Lung (tissue), 11 donors: ENCODE measurements at regions not wholly inside any gene's neighbourhood (a gene's known extent, or its start where the extent isn't known, plus 50 kb on each side); places are given as distances from the start of the nearest gene placed in this dataset.
A peak's percentile ranks its signal among the peaks of the same experiment; 100 is the strongest.

Source experiments
- ATAC-seq: fragments of 200-7000 bp; cut with Tn5 transposase; one replicate; pipeline ENCODE4 v1.9.1; 2020; ENCODE audit warnings: moderate number of reproducible peaks; ENCODE audit not compliant: insufficient read depth, low FRiP score
- DNase-seq, 3 donors: peaks; one replicate each; pipeline ENCODE4 v3.0.0-alpha.2; 2013 to 2017
- H3K27ac ChIP-seq, 2 donors: one replicate each; pipeline ENCODE4 v1.5.1; 2013; ENCODE audit warnings: mild to moderate bottlenecking in 2 of 2, moderate library complexity in 2 of 2, control low read depth in 1 of 2, inconsistent platforms in 1 of 2, low read depth in 1 of 2, low read length in 1 of 2
- H3K27me3 ChIP-seq, 3 donors: one replicate each; pipeline ENCODE4 v1.5.1; 2013; ENCODE audit warnings: low read length in 2 of 3; ENCODE audit not compliant: control insufficient read depth in 3 of 3, insufficient read depth in 3 of 3
- H3K36me3 ChIP-seq, 4 donors: one replicate each; pipeline ENCODE4 v1.5.1; 2013; ENCODE audit warnings: low read length in 4 of 4, mild to moderate bottlenecking in 1 of 4, moderate library complexity in 1 of 4; ENCODE audit not compliant: control insufficient read depth in 4 of 4, insufficient read depth in 4 of 4
- H3K4me1 ChIP-seq, 5 donors: one replicate each; pipeline ENCODE4 v1.5.1; 2013; ENCODE audit warnings: low read length in 5 of 5, mild to moderate bottlenecking in 2 of 5, moderate library complexity in 1 of 5; ENCODE audit not compliant: control insufficient read depth in 5 of 5, insufficient read depth in 5 of 5
- H3K4me3 ChIP-seq: one replicate; pipeline ENCODE4 v1.5.1; 2013; ENCODE audit warnings: mild to moderate bottlenecking, control low read depth, moderate library complexity
- H3K9ac ChIP-seq, 2 donors: one replicate each; pipeline ENCODE4 v1.5.1; 2013; ENCODE audit warnings: low read length in 2 of 2, control low read depth in 1 of 2; ENCODE audit not compliant: insufficient read depth in 1 of 2
- H3K9me3 ChIP-seq, 4 donors: one replicate each; pipeline ENCODE4 v1.5.1; 2013; ENCODE audit warnings: low read length in 3 of 4, mild to moderate bottlenecking in 1 of 4, moderate library complexity in 1 of 4; ENCODE audit not compliant: control insufficient read depth in 4 of 4, insufficient read depth in 3 of 4
- WGBS, 2 donors: extraction: QIAGEN DNeasy Blood & Tissue Kit; methylation state at CpG; one replicate each; pipeline ENCODE4 v1.1.7; 2013; 5-methylcytosine and 5-hydroxymethylcytosine counted together
- TF ChIP-seq, protein P1 (sequence below): IDR thresholded peaks from 2 replicates; pipeline ENCODE4 v1.5.1; 2012; ENCODE audit warnings: mild to moderate bottlenecking; ENCODE audit errors: control extremely low read depth, extremely low read depth
- donor health status: control.
- donor health status: control.
- donor health status: Bipolar disorder and iron deficiency.
- donor health status: healthy.
- donor health status: DM: yes; HTN: yes; CAD: no.

DNA sequence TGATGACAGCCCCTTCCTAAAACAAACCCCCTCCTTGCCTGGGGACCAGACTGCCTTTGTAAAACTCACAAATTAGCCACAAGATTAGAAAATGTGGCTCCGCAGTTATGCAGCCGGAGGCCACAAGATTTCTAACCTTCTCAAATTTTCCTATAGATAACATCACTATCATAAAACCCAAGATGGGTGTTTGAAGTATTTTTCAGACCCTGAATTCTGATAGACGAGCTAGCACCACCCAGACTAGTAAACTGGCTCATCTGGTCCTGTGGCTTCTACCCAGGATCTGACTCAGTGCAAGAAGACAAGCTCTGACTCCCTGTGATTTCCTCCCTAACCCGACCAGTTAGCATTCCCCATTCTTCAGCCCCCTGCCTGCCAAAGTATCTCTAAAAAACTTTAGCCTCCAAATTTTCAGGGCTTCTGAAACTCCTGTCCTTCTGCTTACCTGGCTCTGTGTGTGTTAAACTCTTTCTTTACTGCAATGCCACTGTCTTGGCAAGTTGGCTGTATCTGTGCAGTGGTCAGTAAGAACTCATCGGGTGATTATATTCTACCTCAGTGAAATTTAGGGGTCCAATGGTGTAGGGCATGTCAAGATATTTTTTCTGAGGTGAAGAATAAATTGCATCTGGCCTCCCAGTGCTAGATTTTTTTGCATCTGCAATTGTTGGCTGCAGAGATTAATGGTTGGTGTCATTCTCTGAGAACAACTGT, 102.1 kb downstream of the S1PR1 start:
- ATAC-seq (no peak), DNase-seq (no peak)
- Histone ChIP-seq H3K9ac (no peak overlapping the region), H3K27me3 (no peaks in the 10 kb centered on the region), H3K9me3 (no peaks in the 10 kb centered on the region), H3K4me3 (no peak overlapping the region), H3K4me1 (no peaks in the 10 kb centered on the region), H3K27ac (no peak overlapping the region), H3K36me3 (no peaks in the 10 kb centered on the region)
- 69 to 72% methylated on average over 5 of the region's 5 CpGs for WGBS, 2 donors
- TF ChIP-seq, protein P1, sequence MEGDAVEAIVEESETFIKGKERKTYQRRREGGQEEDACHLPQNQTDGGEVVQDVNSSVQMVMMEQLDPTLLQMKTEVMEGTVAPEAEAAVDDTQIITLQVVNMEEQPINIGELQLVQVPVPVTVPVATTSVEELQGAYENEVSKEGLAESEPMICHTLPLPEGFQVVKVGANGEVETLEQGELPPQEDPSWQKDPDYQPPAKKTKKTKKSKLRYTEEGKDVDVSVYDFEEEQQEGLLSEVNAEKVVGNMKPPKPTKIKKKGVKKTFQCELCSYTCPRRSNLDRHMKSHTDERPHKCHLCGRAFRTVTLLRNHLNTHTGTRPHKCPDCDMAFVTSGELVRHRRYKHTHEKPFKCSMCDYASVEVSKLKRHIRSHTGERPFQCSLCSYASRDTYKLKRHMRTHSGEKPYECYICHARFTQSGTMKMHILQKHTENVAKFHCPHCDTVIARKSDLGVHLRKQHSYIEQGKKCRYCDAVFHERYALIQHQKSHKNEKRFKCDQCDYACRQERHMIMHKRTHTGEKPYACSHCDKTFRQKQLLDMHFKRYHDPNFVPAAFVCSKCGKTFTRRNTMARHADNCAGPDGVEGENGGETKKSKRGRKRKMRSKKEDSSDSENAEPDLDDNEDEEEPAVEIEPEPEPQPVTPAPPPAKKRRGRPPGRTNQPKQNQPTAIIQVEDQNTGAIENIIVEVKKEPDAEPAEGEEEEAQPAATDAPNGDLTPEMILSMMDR = no peak

DNA sequence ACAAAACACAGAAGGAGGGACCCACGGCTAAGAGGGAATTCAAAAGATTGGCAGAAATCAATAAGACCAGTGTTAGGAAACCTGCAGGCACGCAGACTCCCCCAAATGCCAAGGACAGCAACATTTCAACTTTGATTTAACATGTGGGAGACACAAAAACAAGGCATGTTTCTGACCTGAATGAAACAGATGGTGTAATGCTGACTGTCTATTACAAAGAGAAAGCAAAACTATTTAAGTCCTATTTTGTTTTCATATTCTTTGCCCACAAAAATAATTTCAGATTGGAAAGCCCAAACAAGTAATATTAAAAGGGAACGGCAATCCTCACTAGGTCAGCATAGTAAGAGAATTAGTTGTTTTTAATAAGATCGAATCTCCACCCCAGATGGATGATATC, 107.9 kb downstream of the S1PR1 start:
- ATAC-seq (no peak), DNase-seq (peak in 1 of 3 donors; percentile 7)
- H3K4me1 ChIP-seq = no peaks in the 10 kb centered on the region
- H3K4me3 ChIP-seq = no peak overlapping the region
- 76 to 85% methylated on average over 4 of the region's 4 CpGs for WGBS, 2 donors
- no peaks in the 10 kb centered on the region for H3K9me3 ChIP-seq
- no peak overlapping the region for H3K27ac ChIP-seq
- no peaks in the 10 kb centered on the region for H3K36me3 ChIP-seq
- TF ChIP-seq, protein P1 = no peak
- no peak overlapping the region for H3K9ac ChIP-seq
- H3K27me3 ChIP-seq = no peaks in the 10 kb centered on the region

DNA sequence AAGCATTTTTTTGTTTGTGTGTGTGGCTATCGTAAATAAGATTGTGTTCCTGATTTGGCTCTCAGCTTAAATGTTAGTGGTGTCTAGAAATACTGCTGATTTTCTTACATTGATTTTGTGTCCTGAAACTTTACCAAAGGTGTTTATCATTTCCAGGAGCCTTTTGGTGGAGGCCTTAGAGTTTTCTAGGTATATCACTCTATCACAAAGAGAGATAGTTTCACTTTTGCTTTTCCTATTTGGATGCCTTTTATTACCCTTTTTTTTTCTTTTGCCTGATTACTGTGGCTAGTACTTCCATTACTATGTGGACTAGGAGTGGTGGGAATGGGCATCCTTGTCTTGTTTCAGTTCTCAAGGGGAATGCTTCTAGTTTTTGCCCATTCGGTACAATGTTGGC, 109.6 kb downstream of the S1PR1 start:
- H3K27ac ChIP-seq = no peak overlapping the region
- H3K27me3 ChIP-seq = no peaks in the 10 kb centered on the region
- 94 to 97% methylated on average over 2 of the region's 2 CpGs for WGBS, 2 donors
- no peak for ATAC-seq
- H3K36me3 ChIP-seq = no peaks in the 10 kb centered on the region
- H3K9ac ChIP-seq = no peak overlapping the region
- H3K9me3 ChIP-seq = no peaks in the 10 kb centered on the region
- no peak overlapping the region for H3K4me3 ChIP-seq
- TF ChIP-seq, protein P1 = no peak
- H3K4me1 ChIP-seq = no peaks in the 10 kb centered on the region
- no peak for DNase-seq

DNA sequence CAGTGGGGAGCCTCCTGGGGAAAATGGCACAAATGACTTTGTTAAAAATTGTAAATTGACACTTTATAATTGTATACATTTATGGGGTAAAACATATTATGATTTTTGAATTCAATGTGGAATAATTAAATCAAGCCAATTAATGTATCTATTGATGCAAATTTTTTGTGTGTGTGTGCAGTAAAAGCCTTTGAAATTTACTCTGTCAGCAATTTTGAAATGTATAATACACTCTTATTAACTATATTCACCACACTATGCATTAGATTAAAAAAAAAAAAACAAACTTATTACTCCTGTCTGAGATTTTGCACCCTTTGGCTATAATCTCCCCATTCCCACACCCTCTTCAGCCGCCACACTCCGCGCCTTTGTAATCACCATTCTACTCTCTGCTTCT, 119.2 kb downstream of the S1PR1 start:
- Histone ChIP-seq H3K4me3 (no peak overlapping the region), H3K9ac (no peak overlapping the region), H3K9me3 (no peaks in the 10 kb centered on the region), H3K4me1 (peaks cover 0 to 3% (median 0%) of the 10 kb centered on the region in 5 donors), H3K36me3 (no peaks in the 10 kb centered on the region), H3K27ac (no peak overlapping the region), H3K27me3 (no peaks in the 10 kb centered on the region)
- 96 to 98% methylated on average over 3 of the region's 3 CpGs for WGBS, 2 donors
- ATAC-seq (no peak), DNase-seq (no peak)
- TF ChIP-seq, protein P1 = no peak
